ENCODE measurements at regions not wholly inside any gene's neighbourhood (a gene's known extent, or its start where the extent isn't known, plus 50 kb on each side); places are given as distances from the start of the nearest gene placed in this dataset.

DNA sequence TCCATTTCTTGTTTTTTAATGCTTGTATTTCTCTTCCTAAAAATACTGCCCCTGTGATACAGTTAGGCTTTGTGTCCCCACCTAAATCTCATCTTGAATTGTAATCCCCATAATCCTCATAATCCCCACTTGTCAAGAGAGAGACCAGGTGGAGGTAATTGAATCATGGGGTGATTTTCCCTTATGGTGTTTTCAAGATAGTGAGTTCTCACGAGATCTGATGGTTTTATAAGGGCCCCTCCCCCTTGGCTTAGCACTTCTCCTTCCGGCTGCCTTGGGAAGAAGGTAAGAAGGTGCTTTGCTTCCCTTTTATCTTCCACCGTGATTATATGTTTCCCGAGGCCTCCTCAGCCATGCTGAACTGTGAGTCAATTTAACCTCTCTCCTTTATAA, 227.4 kb downstream of the MAN2A1 start:
- no peak for DNase-seq

DNA sequence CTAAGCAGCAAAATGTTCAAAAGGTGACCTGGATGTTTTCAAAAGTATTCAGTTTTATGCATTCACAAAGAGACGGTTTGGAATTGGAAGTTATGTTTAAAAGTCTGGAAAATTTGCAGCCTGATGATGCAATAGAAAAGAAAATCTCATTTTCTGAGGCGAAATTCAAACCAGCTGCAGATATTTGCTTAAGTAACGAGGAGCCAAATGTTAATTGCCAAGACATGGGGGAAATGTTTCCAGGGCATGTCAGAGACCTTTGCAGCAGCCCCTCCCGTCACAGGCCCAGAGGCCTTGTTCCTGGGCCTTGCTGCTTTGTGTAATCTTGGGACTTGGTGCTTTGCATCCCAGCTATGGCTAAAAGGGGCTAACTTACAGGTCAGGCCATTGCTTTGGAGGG, 228.2 kb downstream of the MAN2A1 start:
- no peak for DNase-seq

DNA sequence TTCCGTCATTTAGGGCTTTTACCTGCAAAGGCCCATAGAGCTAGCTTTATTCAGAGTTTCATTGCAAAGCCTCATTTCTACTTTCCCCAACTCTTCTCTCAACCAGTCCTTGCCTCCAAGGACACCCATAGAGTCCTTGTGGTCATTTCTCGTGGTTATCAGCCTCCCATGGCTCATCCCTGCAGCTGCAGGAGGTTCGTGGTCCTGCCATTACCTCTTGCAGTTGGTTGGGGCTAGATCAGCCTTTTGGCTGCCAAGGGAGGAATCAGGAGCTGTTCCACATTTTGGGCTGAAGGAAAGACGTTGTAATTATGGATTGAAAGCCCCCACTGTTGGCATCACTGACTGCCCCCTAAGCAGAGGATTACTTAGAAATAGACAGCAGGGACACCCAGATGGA, 231.0 kb downstream of the MAN2A1 start:
- no peak for DNase-seq

DNA sequence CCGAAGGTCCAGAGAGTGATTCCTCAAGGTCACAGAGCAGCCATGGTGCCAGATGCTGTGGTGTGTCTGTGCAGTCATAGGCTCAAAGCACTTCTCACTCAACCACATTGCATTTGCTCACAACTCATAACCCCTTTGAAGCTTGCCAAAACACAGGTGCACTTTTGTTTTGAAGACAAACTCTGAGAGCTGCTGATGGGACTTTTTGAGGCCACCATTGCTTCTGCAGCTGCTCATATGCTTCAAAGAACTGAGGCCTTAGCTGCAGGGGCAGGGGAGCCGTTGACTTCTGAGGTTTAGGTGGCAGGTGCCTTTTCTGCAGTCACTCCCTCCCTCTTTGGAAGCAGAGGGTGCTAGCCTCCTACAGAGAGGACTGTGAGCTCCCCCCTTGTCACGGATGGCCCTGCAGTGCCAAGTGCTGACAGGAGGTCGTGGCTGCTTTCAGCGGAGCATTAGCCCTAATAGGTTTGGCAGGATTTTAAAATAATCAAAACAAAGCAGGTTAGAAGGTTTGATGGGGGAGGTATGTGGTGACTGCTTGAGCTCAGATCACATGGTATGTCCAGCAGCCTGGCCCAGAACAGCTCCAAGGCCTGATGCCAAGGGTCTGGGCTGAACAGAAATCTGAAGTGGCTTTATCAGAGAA, 232.1 kb downstream of the MAN2A1 start:
- DNase-seq = no peak

DNA sequence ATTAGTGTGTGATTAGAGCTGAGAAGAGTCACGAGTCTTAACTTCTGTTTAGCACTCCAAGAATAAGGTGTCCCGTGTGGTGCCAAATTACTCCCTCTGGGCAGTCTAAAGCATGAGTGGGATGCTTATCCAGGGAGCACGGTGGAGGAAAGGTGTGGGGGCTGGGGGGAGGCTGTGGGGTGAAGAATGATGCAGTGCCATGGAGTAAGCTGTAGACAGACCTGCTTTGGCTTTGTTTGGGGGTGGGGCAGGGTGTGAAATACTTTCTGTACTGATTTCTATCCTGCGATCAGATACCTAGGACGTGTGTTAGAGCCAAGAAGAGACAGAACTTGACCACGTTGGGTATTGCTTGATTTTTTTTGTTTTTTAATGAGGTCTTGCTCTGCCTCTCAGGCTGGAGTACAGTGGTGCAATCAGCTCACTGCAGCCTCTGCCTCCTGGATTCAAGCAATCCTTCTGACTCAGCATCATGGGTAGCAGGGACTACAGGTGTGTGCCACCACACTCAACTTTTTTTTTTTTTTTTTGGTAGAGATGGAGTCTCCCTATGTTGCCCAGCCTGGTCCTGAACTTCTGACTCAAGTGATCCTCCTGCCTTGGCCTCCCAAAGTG, 232.8 kb downstream of the MAN2A1 start:
- DNase-seq = no peak

DNA sequence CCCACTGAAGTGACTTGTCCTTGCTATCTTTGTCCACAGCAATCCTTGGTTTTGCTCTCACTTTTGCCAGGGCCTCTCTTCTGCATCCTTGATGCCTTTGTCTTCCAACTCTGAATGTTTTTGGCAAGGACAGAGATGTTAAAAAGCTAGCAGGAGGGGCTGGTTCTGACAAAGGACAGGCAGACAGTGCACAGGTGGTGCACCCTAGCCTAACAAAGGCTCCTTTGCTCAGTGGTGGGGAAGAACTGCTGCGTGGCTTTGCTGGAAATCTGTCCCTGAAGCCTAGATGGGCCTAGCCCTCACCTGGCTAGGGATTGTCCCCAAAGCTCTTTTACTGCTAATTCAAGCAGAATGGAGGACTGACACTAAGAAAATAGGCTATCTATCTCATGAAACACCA, 233.5 kb downstream of the MAN2A1 start:
- DNase-seq = no peak

DNA sequence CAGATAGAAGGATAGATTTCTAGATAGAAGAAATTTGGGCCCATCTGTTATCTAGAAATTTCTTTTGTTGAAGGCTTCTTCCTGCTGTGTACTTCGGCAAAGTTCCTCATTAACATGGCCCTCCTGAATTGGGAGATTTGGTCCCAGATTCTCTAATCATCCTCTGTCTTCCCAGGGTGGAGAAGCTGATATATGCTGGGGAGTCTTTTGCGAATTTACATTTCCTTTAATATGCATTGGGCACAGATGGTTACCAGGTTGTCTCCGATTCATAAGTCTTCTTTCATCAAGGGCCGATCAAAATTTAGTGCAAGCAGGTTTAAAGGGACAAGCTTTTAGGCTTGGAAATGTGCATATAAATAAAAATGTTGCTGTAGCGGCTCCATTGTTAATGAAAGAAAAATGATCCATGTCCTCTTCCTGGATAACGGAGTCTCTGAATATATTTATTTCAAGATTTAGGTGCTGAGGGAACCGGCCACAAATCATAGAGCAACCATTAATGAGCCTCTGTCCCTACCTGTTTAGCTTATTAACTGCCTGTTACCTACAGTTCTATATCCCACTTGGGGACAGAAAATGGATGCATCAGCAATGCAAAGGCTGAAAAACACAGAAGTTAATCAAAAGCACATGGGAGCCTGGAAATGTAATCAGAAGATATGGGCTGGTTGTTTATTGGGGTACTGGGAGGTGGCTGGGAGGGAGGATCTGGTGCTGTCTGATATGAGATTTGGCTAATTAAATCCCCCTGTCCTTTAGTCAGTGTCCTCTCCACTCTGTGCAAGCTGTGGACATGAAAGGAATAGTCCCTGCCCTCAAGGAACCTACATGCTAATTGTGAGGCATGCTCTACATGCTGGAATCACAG, 234.7 kb downstream of the MAN2A1 start:
- no peak for DNase-seq

DNA sequence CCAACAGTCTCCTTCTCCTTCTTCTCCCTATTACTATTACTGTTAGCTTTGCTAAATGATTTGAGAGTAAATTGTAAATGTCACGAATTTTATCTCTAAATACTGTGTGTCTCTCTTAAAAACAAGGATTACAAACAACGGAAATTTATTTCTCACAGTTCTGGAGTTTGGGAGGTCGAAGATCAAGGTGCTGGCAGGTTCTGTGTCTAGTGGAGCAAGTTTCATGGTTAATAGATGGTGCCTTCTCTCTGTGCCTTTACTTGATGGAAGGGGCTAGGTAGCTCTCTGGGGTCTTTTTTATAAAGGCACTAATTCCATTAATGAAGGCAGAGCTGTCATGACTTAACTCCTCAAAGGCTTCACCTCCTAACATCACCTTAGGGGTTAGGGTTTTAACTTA, 237.9 kb downstream of the MAN2A1 start:
- DNase-seq = no peak

DNA sequence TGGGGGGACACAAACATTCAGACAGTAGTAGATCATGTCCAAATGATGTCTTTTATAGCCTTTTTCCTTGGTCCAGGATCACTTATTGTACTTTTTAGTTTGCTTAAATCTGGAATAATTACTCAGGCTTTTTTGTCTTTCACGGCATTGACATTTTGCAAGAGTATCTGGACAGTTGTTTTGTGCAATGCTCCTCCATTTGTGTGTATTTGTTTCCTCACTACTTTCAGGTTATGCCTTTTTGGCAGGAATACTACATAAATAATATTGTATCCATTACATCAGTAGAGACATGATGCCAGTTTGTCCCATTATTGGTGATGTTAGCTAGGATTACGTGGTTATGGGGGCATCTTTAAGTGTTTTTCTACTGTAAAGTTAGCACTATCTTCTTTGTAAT, 238.3 kb downstream of the MAN2A1 start:
- DNase-seq = no peak

DNA sequence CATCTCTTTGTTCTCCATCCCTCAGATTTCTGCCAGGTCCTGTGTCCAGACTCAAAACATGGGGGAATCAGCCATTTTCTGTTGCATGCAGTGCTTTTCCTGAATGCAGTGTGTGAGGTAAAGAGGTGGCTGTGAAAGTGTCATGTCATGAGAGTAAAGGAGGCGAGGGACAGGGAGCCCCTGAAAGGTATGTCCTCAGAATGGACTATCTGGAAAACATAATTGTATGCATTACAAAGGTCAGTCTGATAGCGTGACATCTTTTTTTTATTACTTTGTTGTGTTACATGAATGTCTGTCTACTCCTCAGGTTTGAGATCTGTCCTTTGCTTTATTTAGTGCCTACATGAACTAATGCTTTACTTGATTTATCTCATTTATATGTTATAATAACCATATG, 239.1 kb downstream of the MAN2A1 start:
- no peak for DNase-seq

DNA sequence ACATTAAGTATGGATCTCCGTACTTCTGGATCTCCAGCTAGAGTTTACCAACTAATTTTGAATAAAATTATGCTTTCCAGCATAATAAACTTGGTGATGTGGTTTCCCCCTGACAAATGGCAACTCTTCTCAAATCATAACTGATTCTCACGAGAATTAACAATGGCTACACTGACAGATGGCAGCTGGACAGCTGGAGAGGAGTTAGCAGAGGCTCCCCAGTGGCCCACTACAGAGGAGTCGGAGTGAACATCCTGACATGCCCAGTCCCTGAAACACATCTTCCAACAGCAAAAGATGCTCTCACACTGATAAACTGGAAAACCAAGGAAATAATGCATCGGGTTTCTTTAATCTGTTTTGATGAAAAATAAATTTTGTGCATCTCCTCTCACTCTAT, 239.6 kb downstream of the MAN2A1 start:
- DNase-seq = no peak

DNA sequence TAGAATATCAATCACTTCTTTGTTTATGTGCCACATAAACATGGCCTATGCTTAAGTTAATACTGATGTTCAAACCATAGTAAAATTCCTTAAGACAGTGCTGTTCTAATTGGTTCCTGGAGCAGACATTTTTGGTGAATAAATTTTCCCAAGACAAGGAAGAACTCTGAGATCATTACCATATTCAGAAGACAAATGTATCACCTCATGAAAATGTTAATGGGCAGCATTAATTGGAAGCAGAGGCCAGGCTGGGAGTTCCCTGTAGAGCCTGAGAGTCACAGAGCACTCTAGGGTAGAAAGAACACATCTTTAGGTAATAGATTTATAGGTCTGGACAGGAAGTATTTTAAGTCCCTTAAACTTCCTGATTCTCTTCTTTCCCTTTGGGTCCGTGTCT, 240.2 kb downstream of the MAN2A1 start:
- DNase-seq = no peak

DNA sequence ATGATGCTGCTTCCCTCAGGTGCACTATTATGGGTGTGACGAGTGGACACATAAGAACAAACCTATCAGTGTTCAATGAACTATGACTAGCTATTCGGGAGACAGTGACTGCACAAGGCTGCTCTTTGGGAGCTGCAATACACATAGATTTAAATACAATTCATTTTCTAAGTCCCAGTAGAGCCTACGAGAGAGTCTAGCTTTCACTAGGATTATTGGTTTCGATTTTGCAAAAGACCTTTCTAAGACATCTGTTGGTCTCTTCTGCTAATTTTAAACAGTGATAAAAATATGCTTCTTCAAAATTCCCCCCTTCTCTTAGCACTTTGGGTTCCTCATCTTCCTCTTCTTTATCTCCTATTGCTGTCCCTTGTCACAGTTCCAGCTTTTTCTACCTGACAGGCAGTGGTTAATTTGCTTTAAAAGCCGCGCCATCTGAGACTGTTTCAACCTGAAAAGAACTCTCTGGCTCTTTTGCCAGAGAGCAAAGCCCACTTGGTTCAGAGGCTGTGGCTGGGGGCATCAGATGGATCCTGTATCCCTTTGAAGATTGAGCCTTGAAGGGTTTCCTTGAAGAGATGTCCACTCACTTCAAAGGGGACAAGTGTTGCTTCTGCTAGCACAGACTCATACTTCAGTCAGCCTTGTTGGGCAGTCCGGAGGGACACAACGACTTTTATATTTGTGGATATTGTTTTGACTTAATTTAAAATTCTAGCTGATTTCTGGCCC, 241.5 kb downstream of the MAN2A1 start:
- no peak for DNase-seq

DNA sequence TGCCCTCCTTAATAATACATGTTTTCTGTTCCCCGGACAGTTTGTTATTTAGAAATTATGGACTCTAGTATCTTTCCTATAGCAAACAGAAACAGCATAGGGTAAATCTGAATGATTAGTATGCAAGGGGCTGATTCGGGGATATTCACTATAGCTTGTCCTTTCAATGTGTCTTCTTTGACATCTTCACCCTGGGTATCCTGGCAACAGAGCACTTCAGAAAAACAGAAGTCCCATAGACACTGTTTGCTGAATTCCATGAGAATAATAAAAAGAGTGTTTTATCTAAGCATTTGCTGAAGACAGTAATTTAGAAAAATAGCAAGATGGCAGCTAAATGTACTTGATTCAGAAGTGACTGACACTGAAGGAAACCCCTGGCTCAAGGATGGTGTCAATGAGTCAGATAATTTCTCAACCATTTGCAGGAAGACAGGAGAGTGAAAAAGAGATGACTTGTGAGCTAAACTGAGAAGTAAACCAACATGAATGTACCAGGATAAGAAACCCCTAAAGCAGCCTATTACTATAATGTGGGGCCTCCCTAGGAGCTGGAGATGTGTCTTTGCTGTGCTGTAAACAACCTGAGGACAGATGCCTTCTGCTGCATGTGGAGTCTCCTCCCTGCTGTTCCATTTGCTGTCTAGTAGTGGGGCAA, 246.2 kb downstream of the MAN2A1 start:
- DNase-seq = no peak

DNA sequence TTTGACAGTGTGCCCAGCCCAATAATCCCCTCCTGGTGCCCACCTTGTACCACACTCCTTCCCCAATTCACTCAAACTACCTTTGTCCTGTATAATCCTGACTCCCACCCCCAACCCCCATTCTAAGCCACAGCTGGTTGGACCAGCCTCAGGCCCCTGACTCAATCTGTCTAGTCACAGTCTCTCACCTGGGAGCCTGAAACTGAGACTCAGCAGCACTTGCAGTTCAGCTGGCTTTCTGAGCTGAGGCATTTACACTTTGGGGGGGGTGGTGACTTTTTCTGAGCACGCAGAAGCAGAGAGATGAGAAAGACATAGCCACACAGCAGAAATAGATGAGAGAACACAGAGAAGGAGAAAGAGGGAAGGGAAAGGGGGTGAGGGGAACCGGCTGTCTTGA, 247.3 kb downstream of the MAN2A1 start:
- no peak for DNase-seq

DNA sequence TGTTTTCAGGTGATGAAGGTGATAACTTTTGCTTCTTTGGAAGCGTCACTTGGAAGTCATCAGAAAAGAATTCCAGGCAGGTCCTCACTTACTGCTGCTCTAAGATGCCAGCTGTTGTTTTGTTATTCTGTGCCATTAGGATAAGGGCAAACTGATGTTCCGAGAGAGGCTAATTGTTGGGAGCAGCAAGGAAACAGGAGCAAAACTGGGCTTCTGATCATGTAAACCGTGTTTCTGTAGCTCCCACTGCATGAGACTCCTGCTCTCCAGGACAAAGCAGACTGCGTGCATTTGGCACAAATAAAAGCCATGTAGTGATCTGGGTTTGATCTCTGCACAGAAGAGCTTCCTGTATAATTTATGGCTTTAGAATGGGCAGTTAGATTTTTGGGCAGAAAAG, 248.2 kb downstream of the MAN2A1 start:
- peak; percentile 5 for DNase-seq

DNA sequence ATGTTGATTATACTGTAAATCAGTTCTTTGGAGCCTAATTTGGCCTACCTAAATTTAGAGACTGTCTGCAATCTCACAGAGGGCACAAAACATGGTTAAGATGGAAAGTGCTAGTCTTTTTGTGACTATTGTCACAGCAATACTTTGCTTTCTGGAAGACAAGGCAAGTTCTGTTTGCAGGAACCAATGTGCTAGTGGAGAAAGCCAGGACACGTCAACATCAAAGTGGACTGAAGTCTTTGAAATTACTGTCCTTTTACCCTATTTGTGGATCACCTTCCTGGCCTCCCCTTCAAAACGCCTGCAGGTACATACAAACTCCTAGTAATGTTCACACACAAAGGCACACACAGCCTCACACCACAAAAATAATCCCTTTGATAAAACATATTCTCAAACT, 248.7 kb downstream of the MAN2A1 start:
- no peak for DNase-seq

DNA sequence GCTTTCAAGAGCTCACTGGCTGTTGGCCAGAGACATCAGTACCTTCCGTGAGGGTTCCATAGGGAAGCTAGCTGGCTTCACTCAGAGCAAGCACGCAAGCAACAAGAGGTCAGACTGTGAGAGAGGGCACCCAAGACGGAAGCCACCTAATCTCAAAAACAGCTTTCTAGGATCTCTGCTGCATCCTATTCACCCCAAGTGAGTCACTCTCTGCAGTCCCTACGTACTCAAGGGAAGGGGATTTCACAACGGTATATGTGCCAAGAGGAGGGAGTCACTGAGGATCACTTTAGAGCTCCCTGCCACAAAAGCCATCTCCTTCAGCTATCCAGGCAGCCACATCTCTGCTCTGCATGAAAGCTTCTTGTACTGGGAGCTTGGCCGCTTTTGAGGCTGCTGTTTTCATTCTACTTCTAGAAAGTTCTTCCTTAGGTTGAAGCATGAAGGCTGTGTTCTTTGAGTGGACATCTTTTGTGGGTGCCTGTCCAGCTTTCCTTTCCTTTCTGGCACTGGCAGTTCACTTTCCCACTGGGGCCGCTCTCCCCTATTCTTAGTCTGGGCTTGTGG, 249.5 kb downstream of the MAN2A1 start:
- no peak for DNase-seq

DNA sequence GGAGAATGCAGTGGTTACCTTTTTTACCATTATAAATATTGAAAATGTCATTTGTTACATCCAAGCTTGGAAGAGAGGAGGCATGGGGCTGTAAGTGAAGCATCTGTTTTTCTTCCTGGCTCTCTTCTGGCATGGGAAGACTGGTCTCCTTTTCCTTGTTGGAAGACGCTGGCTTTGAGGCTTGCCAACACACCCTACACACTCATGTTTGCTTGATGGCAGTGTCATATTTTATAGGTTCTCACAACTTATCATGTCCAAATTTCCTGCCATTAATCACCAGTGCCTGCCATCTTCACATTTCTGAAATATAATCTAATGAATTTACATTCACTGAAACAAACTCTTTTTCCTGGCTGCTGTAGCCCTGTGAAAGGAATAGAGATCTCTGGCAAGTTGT, 252.9 kb downstream of the MAN2A1 start:
- DNase-seq = no peak

DNA sequence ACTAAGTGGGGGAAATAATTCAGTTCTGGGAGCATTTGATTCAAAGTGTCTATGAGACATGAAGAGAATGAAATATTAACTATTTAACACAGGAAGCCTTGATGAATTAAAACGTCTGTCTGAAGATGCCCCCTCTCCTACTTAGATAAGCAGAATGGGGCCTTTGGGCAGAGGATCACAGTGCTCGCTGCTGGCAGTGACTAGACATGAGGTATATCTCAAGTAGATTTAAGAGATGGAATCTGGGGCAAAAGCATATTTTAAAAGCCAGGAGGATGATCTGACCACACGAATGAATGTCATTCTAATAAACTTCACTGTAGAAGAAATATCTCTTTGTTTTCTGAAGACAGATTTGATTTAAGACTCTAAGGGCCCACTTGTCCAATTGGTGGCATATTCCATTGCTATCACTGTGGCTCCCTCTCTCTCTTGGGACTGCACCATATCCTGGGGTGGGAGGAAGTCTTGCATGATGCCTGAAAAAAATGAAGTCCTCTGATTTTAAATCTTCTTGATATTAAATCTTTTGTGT, 254.0 kb downstream of the MAN2A1 start:
- no peak for DNase-seq

DNA sequence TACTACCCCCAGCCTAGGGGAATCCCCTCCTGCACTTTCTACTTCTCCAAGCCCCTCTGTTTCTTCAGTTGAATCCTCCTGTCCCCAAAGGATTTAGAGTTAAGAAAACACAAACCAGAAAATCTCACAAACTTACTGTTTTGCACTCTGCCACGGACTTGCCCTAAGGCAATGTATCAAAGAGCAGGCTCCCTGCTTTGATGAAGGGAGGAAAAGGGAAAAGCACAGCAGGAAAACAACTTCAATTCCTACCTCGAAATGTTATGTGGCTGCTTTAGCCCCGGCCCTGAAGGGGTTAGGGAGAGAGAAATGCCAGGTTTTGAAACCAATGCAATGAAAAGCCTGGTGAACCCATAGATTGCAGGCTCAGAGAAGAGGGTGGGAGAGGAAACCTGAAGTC, 254.7 kb downstream of the MAN2A1 start:
- no peak for DNase-seq

DNA sequence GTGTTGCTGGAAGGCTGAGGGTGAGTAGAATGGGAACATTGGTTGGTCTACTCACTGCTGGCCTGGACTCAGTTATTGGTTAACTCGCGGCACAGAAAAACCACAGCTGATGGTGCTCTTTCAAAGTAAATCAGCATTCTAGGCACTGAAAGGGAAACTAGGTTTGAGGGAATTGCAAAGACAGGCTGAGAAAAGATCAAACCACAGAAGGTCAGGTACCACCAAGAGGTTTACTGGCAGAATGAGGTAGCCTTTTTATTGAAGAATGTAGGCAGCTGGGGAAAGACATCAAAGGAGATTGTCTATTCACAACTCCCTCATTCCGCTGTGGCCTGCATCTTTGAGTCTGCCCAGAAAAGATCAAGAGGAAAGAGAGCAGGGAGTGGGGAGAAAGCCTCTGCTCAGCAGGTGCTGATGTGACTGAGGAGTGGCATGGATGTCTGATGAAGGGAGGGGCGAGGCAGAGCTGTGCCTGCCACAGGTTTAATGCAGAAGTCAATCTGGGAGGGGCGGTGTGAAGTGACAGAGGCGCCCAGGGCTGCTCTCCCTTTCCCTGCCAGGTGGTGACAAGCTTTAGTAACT, 255.5 kb downstream of the MAN2A1 start:
- DNase-seq = no peak
